T-helper 2 cell treated with Interferon-gamma antibody and Interleukin-4, amounts not matched to agents 5 μg/mL and 100 μg/mL, for 36 hours (primary cell): ENCODE measurements at regions not wholly inside any gene's neighbourhood (a gene's known extent, or its start where the extent isn't known, plus 50 kb on each side); places are given as distances from the start of the nearest gene placed in this dataset.

ENCODE experiments used
- DNase-seq: peaks from one replicate; pipeline ENCODE4 v3.0.0; 2021; ENCODE audit warnings: low spot score
- H3K27ac Mint-ChIP-seq: one replicate; pipeline ENCODE4 v1.8.0; 2021; ENCODE audit warnings: mild to moderate bottlenecking, mixed read lengths
- H3K27me3 Mint-ChIP-seq: one replicate; pipeline ENCODE4 v1.8.0; 2021; ENCODE audit warnings: low read depth, mixed read lengths
- H3K36me3 Mint-ChIP-seq: one replicate; pipeline ENCODE4 v1.8.0; 2021; ENCODE audit warnings: low read depth, mixed read lengths
- H3K4me1 Mint-ChIP-seq: one replicate; pipeline ENCODE4 v1.8.0; 2021; ENCODE audit warnings: low read depth, mixed read lengths
- H3K4me3 Mint-ChIP-seq: one replicate; pipeline ENCODE4 v1.8.0; 2022; ENCODE audit warnings: mild to moderate bottlenecking, moderate library complexity, mixed read lengths
- H3K9me3 Mint-ChIP-seq: one replicate; pipeline ENCODE4 v1.8.0; 2021; ENCODE audit warnings: mixed read lengths

DNA sequence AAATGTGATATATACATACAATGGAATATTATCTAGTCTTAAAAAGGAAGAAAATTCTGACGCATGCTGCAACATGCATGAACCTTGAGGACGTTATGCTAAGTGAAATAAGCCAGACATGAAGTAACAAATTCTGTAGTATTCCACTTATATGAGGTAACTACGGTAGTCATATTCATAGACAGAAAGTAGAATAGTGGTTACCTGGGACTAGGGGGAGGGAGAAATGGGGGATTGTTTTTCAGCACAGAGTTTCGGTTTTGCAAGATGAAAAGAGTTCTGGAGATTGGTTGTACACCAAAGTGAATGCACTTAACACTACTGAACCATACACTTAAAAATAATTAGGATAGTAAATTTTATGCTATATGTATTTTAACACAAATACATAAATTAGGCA, 192.3 kb upstream of the FOXN2 start:
- no peak overlapping the region for H3K4me3 Mint-ChIP-seq
- peaks cover 25% of the 10 kb centered on the region for H3K4me1 Mint-ChIP-seq
- peaks cover 3% of the 10 kb centered on the region for H3K27me3 Mint-ChIP-seq
- DNase-seq, result no peak
- peak overlapping the region; percentile 21 for H3K27ac Mint-ChIP-seq
- no peaks in the 10 kb centered on the region for H3K36me3 Mint-ChIP-seq
- H3K9me3 Mint-ChIP-seq, result no peaks in the 10 kb centered on the region

DNA sequence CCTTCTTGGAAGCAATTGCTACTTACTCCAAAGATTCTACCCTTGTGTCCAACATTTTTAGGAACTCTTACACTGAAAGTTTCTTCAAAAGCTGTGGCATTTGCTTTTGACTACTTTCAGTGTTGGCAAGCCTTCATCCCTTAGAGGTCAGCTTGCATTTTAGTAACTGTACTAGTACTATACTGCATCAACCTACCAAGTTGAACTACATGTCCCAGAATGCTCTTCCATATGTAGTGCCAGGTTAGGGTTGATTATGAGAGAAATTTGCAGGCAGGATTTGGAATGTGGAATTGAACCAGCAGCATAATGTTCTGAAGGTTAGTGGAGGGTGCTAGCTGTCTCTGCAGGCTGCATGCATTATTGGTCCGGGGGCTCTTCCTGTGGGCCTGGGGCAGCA, 189.9 kb upstream of the FOXN2 start:
- Mint-ChIP-seq H3K36me3 (no peaks in the 10 kb centered on the region), H3K27ac (no peak overlapping the region), H3K4me3 (no peak overlapping the region), H3K9me3 (no peaks in the 10 kb centered on the region), H3K4me1 (peaks cover 25% of the 10 kb centered on the region), H3K27me3 (peaks cover 3% of the 10 kb centered on the region)
- DNase-seq, result no peak

DNA sequence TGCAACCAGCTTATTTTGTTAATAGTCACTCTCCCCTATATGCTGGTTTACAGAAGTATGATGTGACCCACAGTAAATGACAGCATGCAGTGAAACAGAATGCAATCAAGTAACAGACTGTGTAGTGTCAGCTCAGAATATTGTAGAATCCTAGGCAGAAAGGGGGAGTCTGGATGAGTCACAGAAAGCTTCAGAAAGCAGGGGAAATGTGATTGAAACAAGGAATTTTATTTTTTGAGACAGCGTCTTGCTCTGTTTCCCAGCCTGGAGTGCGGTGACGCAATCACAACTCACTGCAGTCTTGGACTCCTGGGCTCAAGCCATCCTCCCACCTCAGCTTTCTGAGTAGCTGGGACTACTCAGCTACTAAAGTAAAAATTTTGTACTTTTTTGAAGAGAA, 188.3 kb upstream of the FOXN2 start:
- Mint-ChIP-seq H3K4me3 (no peak overlapping the region), H3K9me3 (no peaks in the 10 kb centered on the region), H3K27ac (no peak overlapping the region), H3K4me1 (peaks cover 18% of the 10 kb centered on the region), H3K36me3 (no peaks in the 10 kb centered on the region), H3K27me3 (peaks cover 3% of the 10 kb centered on the region)
- DNase-seq, result no peak

DNA sequence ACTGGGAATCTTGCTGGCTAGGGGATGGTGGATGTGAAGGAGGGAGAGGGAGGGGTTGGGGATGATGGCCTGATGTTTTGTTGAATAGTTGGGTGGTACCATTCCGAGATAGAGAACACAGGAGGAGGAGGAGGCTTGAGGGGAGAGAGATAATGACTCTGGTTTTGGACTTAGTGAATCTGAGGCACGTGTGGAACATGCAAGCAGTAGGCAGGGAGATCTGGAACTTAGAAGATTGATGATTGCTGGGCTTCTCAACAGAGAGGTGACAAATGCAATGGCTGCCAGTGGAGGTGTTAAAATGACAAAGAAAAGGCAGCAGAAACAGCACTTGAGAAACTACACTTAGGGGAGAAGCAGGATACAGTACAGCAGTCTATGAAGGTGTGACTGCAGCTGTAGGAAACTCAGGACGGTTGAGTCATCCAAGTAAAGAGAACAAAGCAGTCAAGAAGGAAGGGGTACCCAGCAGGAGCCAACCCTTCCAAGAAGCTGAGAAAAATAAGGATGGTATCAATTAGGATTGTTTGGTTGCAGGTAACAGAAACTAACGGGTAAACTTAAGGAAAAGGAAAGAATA, 186.8 kb upstream of the FOXN2 start:
- no peak overlapping the region for H3K27ac Mint-ChIP-seq
- H3K4me1 Mint-ChIP-seq, result peaks cover 7% of the 10 kb centered on the region
- H3K4me3 Mint-ChIP-seq, result no peak overlapping the region
- no peaks in the 10 kb centered on the region for H3K9me3 Mint-ChIP-seq
- no peak for DNase-seq
- H3K27me3 Mint-ChIP-seq, result peaks cover 3% of the 10 kb centered on the region
- no peaks in the 10 kb centered on the region for H3K36me3 Mint-ChIP-seq

DNA sequence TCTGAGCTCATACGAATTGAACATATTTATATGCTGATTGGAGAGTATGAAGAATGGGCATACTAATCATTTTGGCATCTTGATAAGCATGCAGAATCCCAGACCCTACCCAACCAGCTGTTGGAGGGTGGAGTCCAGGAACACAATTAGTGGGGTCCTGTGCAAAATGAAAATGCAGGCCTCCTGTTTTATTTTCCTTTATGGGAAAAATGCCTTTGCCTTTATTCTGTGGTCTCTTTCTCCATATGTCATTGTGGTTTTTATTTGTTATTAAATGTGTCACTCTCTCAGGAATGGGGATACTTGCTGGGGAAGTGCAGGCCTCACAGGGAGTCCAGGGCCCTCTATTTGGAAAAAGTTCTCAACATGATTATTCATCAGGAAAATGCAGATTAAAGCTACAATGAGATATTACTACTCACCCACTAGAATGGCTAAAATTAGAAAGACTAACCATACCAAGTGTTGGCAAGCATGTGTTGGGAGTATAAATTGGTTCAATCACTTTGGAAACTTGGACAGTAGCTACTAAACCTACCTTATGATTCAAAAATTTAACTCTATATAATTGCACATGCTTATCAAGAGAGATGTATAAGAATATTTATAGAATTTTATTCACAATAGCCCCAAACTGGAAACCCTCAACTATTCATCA, 185.1 kb upstream of the FOXN2 start:
- Mint-ChIP-seq H3K36me3 (no peaks in the 10 kb centered on the region), H3K9me3 (no peaks in the 10 kb centered on the region), H3K4me3 (no peak overlapping the region), H3K27me3 (peaks cover 3% of the 10 kb centered on the region), H3K4me1 (peaks cover 5% of the 10 kb centered on the region), H3K27ac (no peak overlapping the region)
- no peak for DNase-seq

DNA sequence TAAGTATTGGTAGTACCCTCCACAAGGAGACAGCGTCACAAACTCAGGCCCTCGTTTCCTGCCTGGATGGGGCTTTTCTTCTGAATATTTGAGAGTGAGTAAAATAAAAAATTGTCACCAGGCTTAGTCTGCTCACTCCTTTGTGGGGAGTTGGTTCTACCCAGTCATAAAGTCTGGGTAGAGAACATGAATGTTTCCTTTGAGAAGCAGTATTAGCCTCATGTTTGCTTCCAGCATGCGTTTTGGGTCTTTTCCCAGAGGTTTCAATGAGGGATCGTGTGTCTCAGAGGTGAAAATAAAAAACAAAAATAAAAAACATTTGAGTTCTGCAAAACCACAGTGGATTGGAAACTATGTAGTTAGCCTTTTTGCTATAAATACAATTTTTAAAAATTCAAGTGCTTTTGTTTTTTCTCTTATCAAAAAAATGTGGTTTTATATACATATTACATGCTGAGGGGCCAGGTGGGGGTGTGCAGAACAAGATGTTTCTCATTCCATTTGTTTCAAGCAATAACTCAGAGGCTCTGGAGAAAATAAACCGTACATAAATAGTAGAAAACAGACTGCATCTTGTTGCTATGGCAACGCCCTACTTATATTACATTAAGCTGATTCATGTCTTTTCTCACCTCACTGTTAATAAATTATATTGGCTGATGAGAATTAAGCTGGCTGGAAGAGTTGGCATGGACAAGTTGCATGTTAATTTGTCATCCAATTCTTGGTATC, 182.8 kb upstream of the FOXN2 start:
- peaks cover 6% of the 10 kb centered on the region for H3K27me3 Mint-ChIP-seq
- no peaks in the 10 kb centered on the region for H3K9me3 Mint-ChIP-seq
- peaks cover 5% of the 10 kb centered on the region for H3K4me1 Mint-ChIP-seq
- no peaks in the 10 kb centered on the region for H3K36me3 Mint-ChIP-seq
- DNase-seq, result no peak
- no peak overlapping the region for H3K4me3 Mint-ChIP-seq
- no peak overlapping the region for H3K27ac Mint-ChIP-seq

DNA sequence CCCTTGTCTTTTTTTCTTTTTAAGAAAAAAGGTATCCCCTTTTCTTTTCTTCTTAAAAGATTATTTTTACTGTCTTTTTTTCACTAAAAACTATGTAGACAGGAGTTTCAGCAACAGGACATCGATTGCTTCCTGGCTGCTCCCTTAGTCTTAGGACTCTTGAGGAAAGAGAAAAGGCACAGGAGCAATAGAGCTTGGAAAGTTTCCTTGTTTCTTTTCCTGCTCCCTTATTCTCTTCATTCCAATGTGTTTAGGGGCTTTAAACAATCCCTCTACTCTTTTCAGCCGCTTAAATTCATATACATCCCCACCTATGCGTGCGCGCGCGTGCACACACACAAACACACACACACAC, 182.2 kb upstream of the FOXN2 start:
- no peaks in the 10 kb centered on the region for H3K9me3 Mint-ChIP-seq
- no peak for DNase-seq
- H3K4me1 Mint-ChIP-seq, result peaks cover 5% of the 10 kb centered on the region
- H3K27ac Mint-ChIP-seq, result no peak overlapping the region
- H3K27me3 Mint-ChIP-seq, result peaks cover 6% of the 10 kb centered on the region
- no peaks in the 10 kb centered on the region for H3K36me3 Mint-ChIP-seq
- H3K4me3 Mint-ChIP-seq, result no peak overlapping the region

DNA sequence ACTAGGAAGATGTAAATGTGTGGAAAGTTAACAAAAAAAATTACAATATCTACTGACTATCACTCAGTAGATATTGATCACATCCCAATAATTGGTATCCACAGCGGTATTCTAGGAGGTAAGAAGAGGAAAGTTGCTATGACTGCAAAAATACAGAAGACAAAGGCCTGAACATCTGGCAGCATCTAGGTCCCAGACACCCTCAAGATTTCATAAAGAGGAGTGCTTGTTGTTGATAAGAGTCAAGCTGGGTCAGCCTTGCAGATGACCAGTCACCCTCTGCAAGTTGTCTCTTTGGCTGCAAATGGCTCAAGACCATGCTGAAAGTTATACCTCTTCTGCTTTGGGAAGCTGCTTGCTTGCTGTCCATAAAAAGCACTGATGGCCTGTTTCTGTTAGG, 179.8 kb upstream of the FOXN2 start:
- no peak for DNase-seq
- Mint-ChIP-seq H3K27ac (no peak overlapping the region), H3K9me3 (no peaks in the 10 kb centered on the region), H3K36me3 (no peaks in the 10 kb centered on the region), H3K4me3 (no peak overlapping the region), H3K4me1 (peaks cover 5% of the 10 kb centered on the region), H3K27me3 (peaks cover 9% of the 10 kb centered on the region)

DNA sequence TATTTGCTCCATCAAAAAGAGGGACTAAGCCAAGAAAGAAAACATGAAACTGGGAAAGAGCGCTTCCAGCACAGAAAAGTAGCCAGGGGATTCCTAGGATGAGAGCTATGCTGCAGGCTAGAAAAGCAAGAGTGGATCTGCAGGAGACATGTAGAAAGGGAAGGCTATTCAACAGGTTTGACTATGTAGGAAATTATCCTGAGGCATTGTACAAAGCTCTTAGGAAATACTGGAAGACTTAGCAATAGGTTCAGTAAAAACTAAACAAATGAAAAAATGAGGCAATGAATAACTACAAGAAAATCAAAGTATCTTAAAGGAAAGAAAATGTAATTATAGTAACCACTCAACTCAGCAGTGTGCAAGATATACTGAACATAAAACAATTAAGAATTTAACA, 178.7 kb upstream of the FOXN2 start:
- no peak overlapping the region for H3K4me3 Mint-ChIP-seq
- no peaks in the 10 kb centered on the region for H3K9me3 Mint-ChIP-seq
- no peaks in the 10 kb centered on the region for H3K36me3 Mint-ChIP-seq
- DNase-seq, result no peak
- peaks cover 9% of the 10 kb centered on the region for H3K27me3 Mint-ChIP-seq
- H3K27ac Mint-ChIP-seq, result no peak overlapping the region
- H3K4me1 Mint-ChIP-seq, result peaks cover 5% of the 10 kb centered on the region

DNA sequence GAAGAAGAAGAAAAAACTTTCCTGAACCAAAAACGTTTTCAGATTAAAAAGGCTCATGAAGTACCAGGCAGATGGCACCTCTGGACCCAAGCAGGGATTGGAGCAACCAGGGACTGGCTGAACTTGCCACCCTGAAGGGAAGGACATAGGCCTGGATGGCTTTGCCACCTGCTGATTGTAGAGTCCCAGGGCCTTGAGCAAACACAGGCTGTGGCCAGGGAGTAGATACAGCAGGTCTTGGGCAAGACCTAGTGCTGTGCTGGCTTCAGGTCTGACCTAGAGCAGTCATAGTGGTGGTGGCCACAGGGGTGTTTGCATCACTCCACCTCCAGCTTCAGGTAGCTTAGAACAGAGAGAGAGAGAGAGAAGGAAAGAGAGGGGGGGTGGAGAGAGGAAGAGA, 176.7 kb upstream of the FOXN2 start:
- H3K27ac Mint-ChIP-seq, result no peak overlapping the region

DNA sequence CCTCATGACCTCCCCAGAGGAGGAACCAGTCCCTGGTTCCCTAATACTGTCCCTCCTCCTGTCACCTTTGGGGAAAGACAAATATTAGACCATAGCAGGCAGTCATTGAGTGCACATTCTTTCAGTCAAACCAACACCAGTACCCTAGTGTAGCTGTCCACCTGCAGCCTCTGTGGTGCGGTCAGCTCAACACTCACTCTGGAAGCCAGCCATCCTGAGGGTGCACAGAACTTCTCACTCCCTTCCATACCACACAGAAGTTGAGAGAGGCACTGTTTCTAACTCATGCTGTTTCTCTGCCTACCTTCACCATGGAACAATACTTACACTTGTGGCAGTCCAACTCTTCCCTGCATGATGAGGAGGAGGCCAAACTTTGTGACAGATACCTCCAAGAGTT, 175.6 kb upstream of the FOXN2 start:
- DNase-seq, result no peak
- Mint-ChIP-seq H3K27me3 (peaks cover 9% of the 10 kb centered on the region), H3K9me3 (no peaks in the 10 kb centered on the region), H3K4me3 (no peak overlapping the region), H3K27ac (no peak overlapping the region), H3K36me3 (no peaks in the 10 kb centered on the region), H3K4me1 (no peaks in the 10 kb centered on the region)

More for the DNA sequence above, 176.7 kb upstream of the FOXN2 start:
- Mint-ChIP-seq H3K36me3 (no peaks in the 10 kb centered on the region), H3K27me3 (peaks cover 9% of the 10 kb centered on the region), H3K4me3 (no peak overlapping the region), H3K4me1 (no peaks in the 10 kb centered on the region), H3K9me3 (no peaks in the 10 kb centered on the region)
- DNase-seq, result no peak

DNA sequence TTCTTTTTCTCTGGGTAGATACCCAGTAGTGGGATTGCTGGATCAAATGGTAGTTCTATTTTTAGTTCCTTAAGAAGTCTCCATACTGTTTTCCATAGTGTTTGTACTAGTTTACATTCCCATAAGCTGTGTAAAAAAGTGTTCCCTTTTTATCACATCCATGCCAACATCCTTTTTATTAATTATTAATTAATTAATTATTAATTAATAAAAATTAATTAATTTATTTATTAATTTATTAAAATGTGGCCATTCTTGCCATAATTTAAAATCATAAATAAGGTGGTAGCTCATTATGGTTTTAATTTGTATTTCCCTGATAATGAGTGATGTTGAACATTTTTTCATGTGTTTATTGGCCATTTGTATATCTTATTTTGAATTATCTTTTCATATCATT, 173.9 kb upstream of the FOXN2 start:
- Mint-ChIP-seq H3K4me3 (no peak overlapping the region), H3K9me3 (no peaks in the 10 kb centered on the region), H3K36me3 (peaks cover 2% of the 10 kb centered on the region), H3K4me1 (peaks cover 9% of the 10 kb centered on the region), H3K27ac (no peak overlapping the region), H3K27me3 (peaks cover 6% of the 10 kb centered on the region)
- no peak for DNase-seq

DNA sequence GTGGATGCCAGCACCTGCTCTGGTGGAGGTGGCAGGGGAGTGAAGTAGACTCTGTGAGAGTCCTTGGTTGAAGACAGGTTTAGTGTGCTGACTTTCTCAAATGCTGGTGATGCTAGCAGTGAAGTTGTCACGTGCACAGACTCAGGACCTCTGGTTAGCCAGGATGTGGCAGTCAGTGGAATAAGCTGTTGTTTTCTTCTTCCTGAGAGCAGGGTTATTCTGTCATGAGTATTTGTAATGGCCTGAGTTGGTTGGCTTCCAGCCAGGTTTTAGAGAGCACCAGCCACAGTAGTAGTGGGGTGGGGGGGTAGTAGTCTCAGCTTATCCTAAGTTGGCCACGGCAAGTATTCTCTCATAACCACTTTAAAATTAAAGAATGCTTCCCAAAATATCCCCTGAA, 169.7 kb upstream of the FOXN2 start:
- peak overlapping the region; percentile 36 for H3K4me3 Mint-ChIP-seq
- peak overlapping the region; percentile 37 for H3K27ac Mint-ChIP-seq
- H3K9me3 Mint-ChIP-seq, result no peaks in the 10 kb centered on the region
- peaks cover 10% of the 10 kb centered on the region for H3K4me1 Mint-ChIP-seq
- no peak for DNase-seq
- H3K27me3 Mint-ChIP-seq, result peaks cover 1% of the 10 kb centered on the region
- H3K36me3 Mint-ChIP-seq, result peaks cover 2% of the 10 kb centered on the region

DNA sequence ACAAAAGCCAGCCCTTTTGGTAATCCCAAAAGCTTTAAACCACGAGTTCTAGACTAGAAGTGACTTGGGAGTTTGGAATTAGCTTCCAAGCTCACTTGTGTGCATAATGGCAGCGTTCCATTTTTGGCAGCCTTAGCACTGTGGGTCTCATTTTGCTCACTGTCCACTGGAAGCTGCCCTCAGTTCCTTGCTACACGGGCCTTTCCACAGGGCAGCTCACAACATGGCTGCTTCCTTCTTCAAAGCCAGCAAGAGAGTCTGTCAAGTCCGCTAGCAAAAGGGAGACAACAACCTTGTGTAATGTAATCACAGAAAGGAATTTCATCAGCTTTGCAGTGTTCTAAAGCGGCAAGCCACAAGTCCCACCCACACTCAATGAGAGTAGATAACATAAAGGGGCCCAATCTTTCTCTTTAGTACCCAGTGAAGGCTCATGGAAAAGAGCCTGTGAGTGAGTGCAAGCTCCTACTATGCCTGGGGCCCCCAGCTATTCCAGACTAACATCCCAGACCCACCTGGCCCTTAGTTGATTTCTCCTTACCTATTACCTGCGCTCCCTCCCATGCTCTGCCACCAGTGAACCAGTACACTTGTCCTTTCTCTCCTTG, 168.5 kb upstream of the FOXN2 start:
- H3K36me3 Mint-ChIP-seq, result peaks cover 2% of the 10 kb centered on the region

More for the DNA sequence above, 168.5 kb upstream of the FOXN2 start:
- no peaks in the 10 kb centered on the region for H3K9me3 Mint-ChIP-seq
- peak overlapping the region; percentile 71 for H3K27ac Mint-ChIP-seq
- H3K4me1 Mint-ChIP-seq, result peaks cover 10% of the 10 kb centered on the region
- H3K27me3 Mint-ChIP-seq, result peaks cover 3% of the 10 kb centered on the region
- DNase-seq, result no peak
- no peak overlapping the region for H3K4me3 Mint-ChIP-seq
